ENCODE measurements at regions not wholly inside any gene's neighbourhood (a gene's known extent, or its start where the extent isn't known, plus 50 kb on each side); places are given as distances from the start of the nearest gene placed in this dataset.

- Histone ChIP-seq H3K27ac (no peak overlapping the region), H3K4me1 (no peaks in the 10 kb centered on the region), H3K36me3 (no peaks in the 10 kb centered on the region), H3K27me3 (no peaks in the 10 kb centered on the region), H3K4me3 (no peak overlapping the region), H3K9me3 (no peaks in the 10 kb centered on the region)
- no peak for TF ChIP-seq POLR2A (IDR thresholded peaks at IDR 0.05)
- TF ChIP-seq, protein P1, sequence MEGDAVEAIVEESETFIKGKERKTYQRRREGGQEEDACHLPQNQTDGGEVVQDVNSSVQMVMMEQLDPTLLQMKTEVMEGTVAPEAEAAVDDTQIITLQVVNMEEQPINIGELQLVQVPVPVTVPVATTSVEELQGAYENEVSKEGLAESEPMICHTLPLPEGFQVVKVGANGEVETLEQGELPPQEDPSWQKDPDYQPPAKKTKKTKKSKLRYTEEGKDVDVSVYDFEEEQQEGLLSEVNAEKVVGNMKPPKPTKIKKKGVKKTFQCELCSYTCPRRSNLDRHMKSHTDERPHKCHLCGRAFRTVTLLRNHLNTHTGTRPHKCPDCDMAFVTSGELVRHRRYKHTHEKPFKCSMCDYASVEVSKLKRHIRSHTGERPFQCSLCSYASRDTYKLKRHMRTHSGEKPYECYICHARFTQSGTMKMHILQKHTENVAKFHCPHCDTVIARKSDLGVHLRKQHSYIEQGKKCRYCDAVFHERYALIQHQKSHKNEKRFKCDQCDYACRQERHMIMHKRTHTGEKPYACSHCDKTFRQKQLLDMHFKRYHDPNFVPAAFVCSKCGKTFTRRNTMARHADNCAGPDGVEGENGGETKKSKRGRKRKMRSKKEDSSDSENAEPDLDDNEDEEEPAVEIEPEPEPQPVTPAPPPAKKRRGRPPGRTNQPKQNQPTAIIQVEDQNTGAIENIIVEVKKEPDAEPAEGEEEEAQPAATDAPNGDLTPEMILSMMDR (IDR thresholded peaks at IDR 0.05): no peak
- DNase-seq: no peak
These were observed 214.2 kb downstream of the CHRM3 start for GRCh38 chr1:239600588-239600987.

- no peak for DNase-seq
- no peak overlapping the region for H3K4me3 ChIP-seq
- H3K27me3 ChIP-seq: no peaks in the 10 kb centered on the region
- H3K4me1 ChIP-seq: no peaks in the 10 kb centered on the region
- no peaks in the 10 kb centered on the region for H3K36me3 ChIP-seq
- no peak overlapping the region for H3K27ac ChIP-seq
- H3K9me3 ChIP-seq: no peaks in the 10 kb centered on the region
- no peak for TF ChIP-seq POLR2A (IDR thresholded peaks at IDR 0.05)
- TF ChIP-seq, protein P1 (IDR thresholded peaks at IDR 0.05): no peak
These were observed 214.7 kb downstream of the CHRM3 start for GRCh38 chr1:239601108-239601507.

DNA sequence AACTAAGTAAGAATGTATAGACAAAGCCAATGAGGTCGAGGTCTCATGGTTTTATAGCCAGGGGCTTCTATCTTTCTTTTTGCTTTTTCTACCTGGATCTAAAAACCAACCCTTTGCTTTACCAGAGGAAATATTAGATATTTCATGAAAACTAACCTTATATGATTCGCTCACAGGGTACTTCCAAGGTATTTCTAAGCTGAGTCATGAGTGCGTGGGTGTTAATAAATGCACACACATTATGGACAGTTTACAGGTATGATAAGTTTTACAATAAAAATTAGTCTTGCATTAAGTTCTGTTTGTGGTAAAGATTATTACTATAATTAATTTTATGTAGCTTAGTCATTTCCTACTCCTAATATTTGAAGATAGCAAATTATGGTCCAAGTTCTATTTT, 217.2 kb downstream of the CHRM3 start:
- no peak overlapping the region for H3K27ac ChIP-seq
- H3K27me3 ChIP-seq: no peaks in the 10 kb centered on the region
- H3K36me3 ChIP-seq: no peaks in the 10 kb centered on the region
- H3K4me3 ChIP-seq: no peak overlapping the region
- TF ChIP-seq, protein P1 (IDR thresholded peaks at IDR 0.05): no peak
- no peak for TF ChIP-seq POLR2A (IDR thresholded peaks at IDR 0.05)
- DNase-seq: no peak
- H3K9me3 ChIP-seq: no peaks in the 10 kb centered on the region
- no peaks in the 10 kb centered on the region for H3K4me1 ChIP-seq

GRCh38 chr1:239606850-239607400, 220.6 kb downstream of the CHRM3 start:
- no peak for TF ChIP-seq POLR2A (IDR thresholded peaks at IDR 0.05)
- TF ChIP-seq, protein P1 (IDR thresholded peaks at IDR 0.05): no peak
- H3K36me3 ChIP-seq: no peaks in the 10 kb centered on the region
- no peaks in the 10 kb centered on the region for H3K27me3 ChIP-seq
- H3K27ac ChIP-seq: no peak overlapping the region
- no peak for DNase-seq
- no peaks in the 10 kb centered on the region for H3K4me1 ChIP-seq
- no peaks in the 10 kb centered on the region for H3K9me3 ChIP-seq
- H3K4me3 ChIP-seq: no peak overlapping the region

DNA sequence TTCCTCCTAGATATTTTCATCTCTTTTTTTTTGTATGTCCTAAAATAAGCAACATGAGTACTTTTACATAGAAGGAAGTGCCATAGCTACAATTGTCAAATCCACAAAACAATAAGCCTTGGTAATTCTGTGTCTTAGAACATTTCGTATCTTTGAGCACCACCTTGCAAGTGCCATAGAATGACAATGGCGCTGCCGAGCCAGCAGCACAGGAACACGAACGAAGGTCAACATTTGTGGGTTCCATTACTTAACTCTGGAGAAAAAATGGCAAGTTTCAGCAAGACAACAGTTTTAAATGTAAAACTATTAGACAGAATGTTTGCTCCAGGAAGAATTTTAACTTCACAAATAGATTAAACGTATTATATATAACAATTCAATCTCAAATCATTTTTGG, 222.1 kb downstream of the CHRM3 start:
- Histone ChIP-seq H3K27me3 (no peaks in the 10 kb centered on the region), H3K4me3 (no peak overlapping the region), H3K9me3 (no peaks in the 10 kb centered on the region), H3K27ac (no peak overlapping the region), H3K4me1 (no peaks in the 10 kb centered on the region), H3K36me3 (no peaks in the 10 kb centered on the region)
- no peak for DNase-seq
- TF ChIP-seq POLR2A (IDR thresholded peaks at IDR 0.05): no peak
- TF ChIP-seq, protein P1 (IDR thresholded peaks at IDR 0.05): no peak

DNA sequence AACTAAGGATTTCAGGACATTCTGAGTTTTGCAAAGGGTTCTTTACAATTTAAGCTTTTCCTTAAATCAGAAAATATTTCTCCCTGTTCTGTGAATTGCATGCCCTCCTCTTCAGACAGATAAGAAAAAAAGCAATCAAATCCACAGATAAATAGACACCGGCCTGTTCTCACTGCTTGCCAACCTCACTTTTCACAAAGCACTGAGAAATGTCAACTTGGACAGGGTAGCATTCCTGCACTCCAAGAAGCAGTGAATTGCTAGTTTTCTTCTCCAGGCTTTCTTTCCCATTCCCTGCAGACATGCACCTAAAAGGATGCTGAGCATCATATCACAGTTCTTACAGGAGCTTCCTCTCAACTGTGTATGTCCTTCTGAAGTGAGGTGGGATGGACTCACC, 226.0 kb downstream of the CHRM3 start:
- Histone ChIP-seq H3K4me3 (no peak overlapping the region), H3K9me3 (no peaks in the 10 kb centered on the region), H3K36me3 (no peaks in the 10 kb centered on the region), H3K27ac (no peak overlapping the region), H3K27me3 (no peaks in the 10 kb centered on the region), H3K4me1 (no peaks in the 10 kb centered on the region)
- TF ChIP-seq, protein P1 (IDR thresholded peaks at IDR 0.05): no peak
- TF ChIP-seq POLR2A (IDR thresholded peaks at IDR 0.05): no peak
- DNase-seq: no peak
